ENCODE measurements at regions not wholly inside any gene's neighbourhood (a gene's known extent, or its start where the extent isn't known, plus 50 kb on each side); places are given as distances from the start of the nearest gene placed in this dataset.

DNA sequence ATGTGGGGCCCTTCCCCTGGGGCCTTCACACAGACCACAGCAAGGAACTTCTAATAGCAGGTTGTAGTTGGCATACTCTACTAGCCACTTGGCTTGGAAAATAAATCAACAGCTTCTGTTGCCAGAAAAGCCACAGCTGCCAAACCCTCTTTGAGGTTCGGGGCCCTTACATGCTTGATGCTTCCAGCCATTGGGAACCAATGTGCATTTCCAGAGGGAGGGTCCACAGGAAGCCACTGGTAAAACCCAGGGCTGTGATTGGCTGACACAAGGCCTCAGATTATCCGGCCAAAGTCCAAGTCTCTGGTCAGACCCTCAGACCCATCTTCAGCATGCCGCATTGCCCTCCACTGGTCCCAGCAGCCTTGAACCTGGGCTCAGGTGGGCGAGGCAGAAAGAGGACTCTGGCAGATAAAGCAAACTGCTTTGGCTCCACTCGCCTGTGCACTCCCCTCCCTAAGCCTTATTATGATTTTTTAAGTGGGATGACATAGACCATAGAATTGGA, 214.4 kb downstream of the BCL11B start:
- H3K9me3 ChIP-seq: peaks cover 0 to 6% (median 1%) of the 10 kb centered on the region in 3 donors
- TF ChIP-seq CTCF (IDR thresholded peaks at IDR 0.05): no peak
- intact Hi-C loops (cut with DNase I; ENCODE audit: low total_unique reads): no loop called here
- H3K4me1 ChIP-seq: no peaks in the 10 kb centered on the region
- DNase-seq: no peak
- H3K27me3 ChIP-seq: no peaks in the 10 kb centered on the region
- no peak overlapping the region for H3K4me3 ChIP-seq
- H3K27ac ChIP-seq: no peak overlapping the region
- H3K36me3 ChIP-seq: no peaks in the 10 kb centered on the region

DNA sequence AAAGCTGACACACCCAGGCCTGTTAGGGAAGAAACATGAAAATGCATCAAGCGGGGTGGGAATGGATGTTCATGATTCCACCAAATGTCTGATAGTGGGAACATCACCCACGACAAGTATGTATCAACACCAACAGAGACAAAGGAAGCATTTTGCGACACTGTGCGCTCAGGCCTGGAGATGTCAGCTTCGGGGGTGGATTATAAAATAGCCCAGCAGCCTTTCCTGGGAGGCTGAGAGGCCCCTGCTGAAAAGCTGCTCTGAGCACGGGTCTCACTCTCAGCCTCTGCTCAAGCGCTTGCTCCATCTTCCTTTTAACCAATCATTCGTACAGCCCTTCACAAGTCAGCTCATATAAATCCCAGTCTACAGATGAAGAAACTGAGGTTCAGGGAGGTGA, 213.5 kb downstream of the BCL11B start:
- no peaks in the 10 kb centered on the region for H3K9me3 ChIP-seq
- TF ChIP-seq CTCF (IDR thresholded peaks at IDR 0.05): no peak
- no peak overlapping the region for H3K27ac ChIP-seq
- DNase-seq: no peak
- no peak overlapping the region for H3K4me3 ChIP-seq
- no peaks in the 10 kb centered on the region for H3K4me1 ChIP-seq
- H3K27me3 ChIP-seq: no peaks in the 10 kb centered on the region
- intact Hi-C loops (cut with DNase I; ENCODE audit: low total_unique reads): no loop called here
- H3K36me3 ChIP-seq: no peaks in the 10 kb centered on the region

GRCh38 chr14:99062216-99062615, 209.8 kb downstream of the BCL11B start:
- TF ChIP-seq CTCF (IDR thresholded peaks at IDR 0.05): no peak
- no peaks in the 10 kb centered on the region for H3K9me3 ChIP-seq
- intact Hi-C loops (cut with DNase I; ENCODE audit: low total_unique reads): no loop called here
- H3K4me3 ChIP-seq: no peak overlapping the region
- no peaks in the 10 kb centered on the region for H3K36me3 ChIP-seq
- no peak for DNase-seq
- peaks cover 0 to 4% (median 0%) of the 10 kb centered on the region in 4 donors for H3K4me1 ChIP-seq
- no peaks in the 10 kb centered on the region for H3K27me3 ChIP-seq
- no peak overlapping the region for H3K27ac ChIP-seq

DNA sequence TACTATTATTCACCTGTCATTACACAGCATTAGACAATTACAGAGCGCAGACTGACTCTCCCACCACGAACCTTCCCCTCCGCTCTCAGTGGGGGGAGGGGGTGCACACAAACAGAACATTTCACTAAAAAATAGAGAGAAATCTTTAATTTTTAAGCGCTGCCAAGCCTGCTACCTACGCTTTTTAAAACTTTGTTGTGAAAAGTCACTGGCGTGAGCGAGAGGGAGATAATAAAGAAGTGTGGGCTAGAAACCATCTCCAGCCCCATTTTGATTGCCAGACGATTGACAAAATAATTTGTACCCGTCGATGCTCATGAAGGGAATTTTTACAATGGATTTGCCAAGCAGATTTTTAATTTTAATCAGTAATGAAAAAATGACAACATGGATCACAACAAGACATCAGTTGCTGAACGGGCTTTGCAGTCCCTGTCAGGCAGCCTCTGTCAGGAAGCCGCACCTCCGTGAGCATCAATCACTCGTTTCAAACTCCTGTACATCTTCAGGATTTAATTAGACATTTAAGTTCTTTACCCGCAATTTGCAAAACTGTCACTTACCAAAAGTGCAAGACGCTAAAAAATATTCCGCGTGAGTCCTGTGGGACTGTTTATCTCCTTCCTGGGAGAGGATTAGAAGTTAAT, 209.1 kb downstream of the BCL11B start:
- DNase-seq: no peak
- no peaks in the 10 kb centered on the region for H3K9me3 ChIP-seq
- H3K27ac ChIP-seq: no peak overlapping the region
- peaks cover 0 to 4% (median 0%) of the 10 kb centered on the region in 4 donors for H3K4me1 ChIP-seq
- intact Hi-C loops (cut with DNase I; ENCODE audit: low total_unique reads): no loop called here
- no peaks in the 10 kb centered on the region for H3K36me3 ChIP-seq
- no peak overlapping the region for H3K4me3 ChIP-seq
- H3K27me3 ChIP-seq: no peaks in the 10 kb centered on the region
- no peak for TF ChIP-seq CTCF (IDR thresholded peaks at IDR 0.05)

- no peak overlapping the region for H3K4me3 ChIP-seq
- no peaks in the 10 kb centered on the region for H3K9me3 ChIP-seq
- no peaks in the 10 kb centered on the region for H3K27me3 ChIP-seq
- H3K27ac ChIP-seq: no peak overlapping the region
- TF ChIP-seq CTCF (IDR thresholded peaks at IDR 0.05): no peak
- no peak for DNase-seq
- H3K4me1 ChIP-seq: peaks cover 0 to 4% (median 0%) of the 10 kb centered on the region in 4 donors
- intact Hi-C loops (cut with DNase I; ENCODE audit: low total_unique reads): no loop called here
- no peaks in the 10 kb centered on the region for H3K36me3 ChIP-seq
Measured at GRCh38 chr14:99063620-99064225, 208.3 kb downstream of the BCL11B start.
